Parathyroid adenoma (tissue), 2 donors: ENCODE measurements at regions not wholly inside any gene's neighbourhood (a gene's known extent, or its start where the extent isn't known, plus 50 kb on each side); places are given as distances from the start of the nearest gene placed in this dataset.

Experiments used
- H2AFZ ChIP-seq: fragments of 300-600 bp; sonication (generic); one replicate; pipeline ENCODE4 v1.7.0; 2017; ENCODE audit warnings: antibody characterized with exemption, mild to moderate bottlenecking
- H3K27ac ChIP-seq: fragments of 300-600 bp; sonication (generic); one replicate; pipeline ENCODE4 v1.7.0; 2017
- H3K27me3 ChIP-seq: fragments of 300-600 bp; sonication (generic); one replicate; pipeline ENCODE4 v1.7.0; 2017; ENCODE audit warnings: low read length; ENCODE audit not compliant: control insufficient read depth, insufficient read depth
- H3K36me3 ChIP-seq: fragments of 300-600 bp; sonication (generic); one replicate; pipeline ENCODE4 v1.7.0; 2017; ENCODE audit warnings: low read length; ENCODE audit not compliant: control insufficient read depth, insufficient read depth
- H3K4me1 ChIP-seq: fragments of 300-600 bp; sonication (generic); one replicate; pipeline ENCODE4 v1.7.0; 2017; ENCODE audit warnings: control low read depth
- H3K4me2 ChIP-seq: fragments of 300-600 bp; sonication (generic); one replicate; pipeline ENCODE4 v1.7.0; 2017; ENCODE audit warnings: low read length
- H3K4me3 ChIP-seq: fragments of 300-600 bp; sonication (generic); one replicate; pipeline ENCODE4 v1.7.0; 2017; ENCODE audit warnings: low read depth, low read length
- H3K79me2 ChIP-seq: fragments of 300-600 bp; sonication (generic); one replicate; pipeline ENCODE4 v1.7.0; 2017; ENCODE audit warnings: control low read depth
- H3K9ac ChIP-seq: fragments of 300-600 bp; sonication (generic); one replicate; pipeline ENCODE4 v1.7.0; 2017; ENCODE audit warnings: mild to moderate bottlenecking
- H3K9me3 ChIP-seq: fragments of 300-600 bp; sonication (generic); one replicate; pipeline ENCODE4 v1.7.0; 2017; ENCODE audit warnings: low read length; ENCODE audit not compliant: control insufficient read depth
- CTCF ChIP-seq: fragments of 300-600 bp; sonication (generic); IDR thresholded peaks from one replicate; pipeline ENCODE4 v1.7.0; 2017; ENCODE audit warnings: antibody characterized with exemption, mild to moderate bottlenecking
- donor health status: primary hyperparathyroidism.

- Histone ChIP-seq H3K79me2 (no peaks in the 10 kb centered on the region), H3K4me3 (no peak overlapping the region), H3K36me3 (no peaks in the 10 kb centered on the region), H3K9me3 (no peaks in the 10 kb centered on the region), H3K9ac (no peak overlapping the region), H2AFZ (no peak overlapping the region), H3K27me3 (no peaks in the 10 kb centered on the region), H3K27ac (no peak overlapping the region), H3K4me1 (no peaks in the 10 kb centered on the region), H3K4me2 (no peak overlapping the region)
- no peak for TF ChIP-seq CTCF
Observed at GRCh38 chr12:19003987-19004619, 125.4 kb upstream of the PLEKHA5 start.

- Histone ChIP-seq H3K36me3 (no peaks in the 10 kb centered on the region), H2AFZ (no peak overlapping the region), H3K79me2 (no peaks in the 10 kb centered on the region)
Observed at GRCh38 chr12:19005257-19005801, 124.2 kb upstream of the PLEKHA5 start.

GRCh38 chr12:19006626-19007137 is 122.9 kb upstream of the PLEKHA5 start:
- no peaks in the 10 kb centered on the region for H3K36me3 ChIP-seq
- H3K4me2 ChIP-seq: no peak overlapping the region
- no peak overlapping the region for H3K4me3 ChIP-seq
- H3K9me3 ChIP-seq: no peaks in the 10 kb centered on the region
- no peak overlapping the region for H3K9ac ChIP-seq
- H3K27me3 ChIP-seq: no peaks in the 10 kb centered on the region
- H3K79me2 ChIP-seq: no peaks in the 10 kb centered on the region
- no peak overlapping the region for H3K27ac ChIP-seq
- H2AFZ ChIP-seq: no peak overlapping the region
- TF ChIP-seq CTCF: no peak
- H3K4me1 ChIP-seq: no peaks in the 10 kb centered on the region

More at GRCh38 chr12:19005257-19005801, 124.2 kb upstream of the PLEKHA5 start:
- no peak overlapping the region for H3K27ac ChIP-seq
- no peak overlapping the region for H3K4me2 ChIP-seq
- TF ChIP-seq CTCF: no peak
- no peak overlapping the region for H3K4me3 ChIP-seq
- no peak overlapping the region for H3K9ac ChIP-seq
- no peaks in the 10 kb centered on the region for H3K9me3 ChIP-seq
- no peaks in the 10 kb centered on the region for H3K4me1 ChIP-seq
- H3K27me3 ChIP-seq: no peaks in the 10 kb centered on the region

- H3K4me1 ChIP-seq: no peaks in the 10 kb centered on the region
- H3K9ac ChIP-seq: no peak overlapping the region
- H2AFZ ChIP-seq: no peak overlapping the region
- H3K36me3 ChIP-seq: no peaks in the 10 kb centered on the region
- no peaks in the 10 kb centered on the region for H3K79me2 ChIP-seq
- H3K4me2 ChIP-seq: no peak overlapping the region
- TF ChIP-seq CTCF: no peak
- H3K27ac ChIP-seq: no peak overlapping the region
- no peaks in the 10 kb centered on the region for H3K27me3 ChIP-seq
- H3K4me3 ChIP-seq: no peak overlapping the region
- no peaks in the 10 kb centered on the region for H3K9me3 ChIP-seq
Observed at GRCh38 chr12:19008102-19008501, 121.4 kb upstream of the PLEKHA5 start.

GRCh38 chr12:19010087-19010486 is 119.4 kb upstream of the PLEKHA5 start:
- H3K9ac ChIP-seq: no peak overlapping the region
- no peaks in the 10 kb centered on the region for H3K27me3 ChIP-seq
- no peak for TF ChIP-seq CTCF

More at GRCh38 chr12:19010087-19010486, 119.4 kb upstream of the PLEKHA5 start:
- Histone ChIP-seq H3K4me2 (no peak overlapping the region), H3K9me3 (no peaks in the 10 kb centered on the region), H3K27ac (no peak overlapping the region), H2AFZ (no peak overlapping the region), H3K79me2 (no peaks in the 10 kb centered on the region), H3K36me3 (no peaks in the 10 kb centered on the region), H3K4me1 (no peaks in the 10 kb centered on the region), H3K4me3 (no peak overlapping the region)
